ENCODE measurements at regions not wholly inside any gene's neighbourhood (a gene's known extent, or its start where the extent isn't known, plus 50 kb on each side); places are given as distances from the start of the nearest gene placed in this dataset.

DNA sequence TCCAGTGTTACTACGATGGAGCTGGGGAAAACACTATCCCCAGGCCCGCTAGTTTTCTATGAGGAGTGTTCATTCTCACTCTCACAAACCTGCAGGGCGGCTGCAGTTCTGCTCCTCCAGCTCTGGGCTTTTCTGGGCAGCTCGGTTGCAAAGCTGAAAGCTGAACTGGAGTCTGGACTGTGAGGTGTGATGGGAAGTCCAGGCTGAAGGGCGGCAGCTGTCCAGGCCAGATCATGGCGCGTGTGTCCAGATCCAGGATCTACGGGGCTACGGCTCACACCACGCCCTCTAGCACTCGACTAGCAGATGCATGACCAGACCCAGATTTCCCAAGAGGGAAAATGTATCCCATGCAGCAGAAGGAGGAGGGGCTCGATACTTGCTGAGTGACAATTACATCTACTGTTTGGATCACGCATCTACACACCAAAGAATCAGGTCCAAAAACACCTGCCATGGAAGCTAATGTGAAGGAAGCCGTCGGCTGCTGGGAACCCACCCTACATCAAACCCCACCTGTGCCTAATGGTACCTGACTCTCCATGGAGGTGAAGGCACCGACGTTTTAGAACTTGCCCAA is 555.0 kb downstream of the BRD1 start:
- no peak overlapping the region for H3K4me3 ChIP-seq (ENCODE audit: low read length)
- no peaks in the 10 kb centered on the region for H3K9me3 ChIP-seq (ENCODE audit: insufficient read depth, low read depth, low read length)
- peaks cover 36% of the 10 kb centered on the region for H3K27me3 ChIP-seq (ENCODE audit: insufficient read depth, low read length)
- no peak overlapping the region for H3K9ac ChIP-seq (ENCODE audit: low read depth, low read length)
- H3K36me3 ChIP-seq (ENCODE audit: insufficient read depth, low read depth, low read length): no peaks in the 10 kb centered on the region
- peaks cover 19% of the 10 kb centered on the region; the same call in 1 of the 2 replicates for H3K4me1 ChIP-seq (ENCODE audit: insufficient read depth, low read length)
- H3K27ac ChIP-seq (ENCODE audit: low read length): no peak overlapping the region

- Histone ChIP-seq H3K9me3 (ENCODE audit: insufficient read depth, low read depth, low read length) (no peaks in the 10 kb centered on the region), H3K36me3 (ENCODE audit: insufficient read depth, low read depth, low read length) (no peaks in the 10 kb centered on the region), H3K27ac (ENCODE audit: low read length) (no peak overlapping the region), H3K9ac (ENCODE audit: low read depth, low read length) (no peak overlapping the region), H3K4me3 (ENCODE audit: low read length) (no peak overlapping the region), H3K4me1 (ENCODE audit: insufficient read depth, low read length) (peaks cover 20% of the 10 kb centered on the region; the same call in 1 of the 2 replicates), H3K27me3 (ENCODE audit: insufficient read depth, low read length) (peaks cover 36% of the 10 kb centered on the region)
These were observed 555.8 kb downstream of the BRD1 start for GRCh38 chr22:49271831-49272230.

GRCh38 chr22:49271369-49271727 is 556.3 kb downstream of the BRD1 start:
- Histone ChIP-seq H3K9ac (ENCODE audit: low read depth, low read length) (no peak overlapping the region), H3K27me3 (ENCODE audit: insufficient read depth, low read length) (peaks cover 40% of the 10 kb centered on the region)

DNA sequence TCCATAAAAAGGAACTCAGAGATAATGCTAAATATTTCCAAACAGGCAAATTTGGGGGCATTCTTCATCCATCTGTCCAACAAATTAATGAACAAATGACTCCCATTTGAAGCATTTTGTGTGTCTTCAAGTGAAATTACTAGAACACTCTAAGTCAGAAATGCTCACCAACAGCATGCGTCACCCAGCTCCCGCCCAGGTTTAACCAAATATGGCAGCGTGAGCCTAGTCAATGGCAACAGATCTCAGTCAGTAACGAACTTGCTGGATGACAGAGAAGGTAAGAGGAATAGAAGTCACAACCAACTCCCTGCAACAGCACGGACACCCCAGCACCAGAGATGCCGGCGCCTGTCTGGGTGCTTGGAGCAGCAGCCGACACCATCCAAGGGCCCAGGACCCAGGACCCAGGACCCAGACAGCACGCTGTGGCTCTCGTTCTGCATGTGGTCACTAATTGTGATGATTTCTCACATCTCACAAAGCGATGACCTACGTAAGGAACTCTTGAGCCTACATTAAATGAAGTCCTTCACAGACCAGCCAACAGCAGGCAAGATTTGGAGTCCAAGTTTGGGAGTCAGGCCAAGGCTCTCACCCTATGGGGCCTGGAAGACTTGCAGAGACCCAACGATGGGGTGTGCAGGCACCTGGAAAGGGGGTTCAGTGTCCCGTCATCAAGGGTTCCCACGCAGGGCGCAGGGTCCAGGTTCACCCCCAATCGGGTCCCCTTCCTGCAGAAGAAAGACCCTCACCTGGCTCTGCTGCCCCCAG is 556.9 kb downstream of the BRD1 start:
- Histone ChIP-seq H3K9me3 (ENCODE audit: insufficient read depth, low read depth, low read length) (no peaks in the 10 kb centered on the region), H3K4me3 (ENCODE audit: low read length) (no peak overlapping the region), H3K4me1 (ENCODE audit: insufficient read depth, low read length) (peaks cover 20% of the 10 kb centered on the region; the same call in 1 of the 2 replicates), H3K27me3 (ENCODE audit: insufficient read depth, low read length) (peaks cover 40% of the 10 kb centered on the region), H3K36me3 (ENCODE audit: insufficient read depth, low read depth, low read length) (no peaks in the 10 kb centered on the region), H3K9ac (ENCODE audit: low read depth, low read length) (no peak overlapping the region), H3K27ac (ENCODE audit: low read length) (no peak overlapping the region)

More at GRCh38 chr22:49271369-49271727, 556.3 kb downstream of the BRD1 start:
- Histone ChIP-seq H3K4me3 (ENCODE audit: low read length) (no peak overlapping the region), H3K4me1 (ENCODE audit: insufficient read depth, low read length) (peaks cover 20% of the 10 kb centered on the region; the same call in 1 of the 2 replicates), H3K27ac (ENCODE audit: low read length) (no peak overlapping the region), H3K9me3 (ENCODE audit: insufficient read depth, low read depth, low read length) (no peaks in the 10 kb centered on the region), H3K36me3 (ENCODE audit: insufficient read depth, low read depth, low read length) (no peaks in the 10 kb centered on the region)

DNA sequence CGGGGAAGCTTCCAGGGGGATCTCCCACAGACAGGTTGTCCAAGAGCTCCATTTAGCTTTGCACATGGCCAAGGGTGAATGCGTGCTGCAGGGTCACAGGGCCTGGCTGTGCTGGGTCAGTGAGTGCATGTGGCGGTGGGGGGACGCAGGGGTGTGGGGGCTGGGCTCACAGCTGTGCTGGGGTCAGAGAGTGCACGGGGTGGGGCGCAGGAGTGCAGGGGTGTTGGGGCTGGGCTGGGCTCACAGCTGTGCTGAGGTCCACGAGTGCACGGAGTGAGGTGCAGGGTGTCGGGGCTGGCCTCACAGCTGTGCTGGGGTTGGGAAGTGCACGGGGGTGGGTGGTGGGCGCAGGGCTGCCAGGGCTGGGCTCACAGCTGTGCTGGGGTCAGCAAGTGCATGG is 557.7 kb downstream of the BRD1 start:
- peak overlapping the region; percentile 63; the same call in 1 of the 2 replicates for H3K4me3 ChIP-seq (ENCODE audit: low read length)
- H3K36me3 ChIP-seq (ENCODE audit: insufficient read depth, low read depth, low read length): no peaks in the 10 kb centered on the region
- peaks cover 20% of the 10 kb centered on the region; the same call in 1 of the 2 replicates for H3K4me1 ChIP-seq (ENCODE audit: insufficient read depth, low read length)
- no peak overlapping the region for H3K27ac ChIP-seq (ENCODE audit: low read length)
- peaks cover 40% of the 10 kb centered on the region for H3K27me3 ChIP-seq (ENCODE audit: insufficient read depth, low read length)
- peak overlapping the region; percentile 72; the same call in 1 of the 2 replicates for H3K9ac ChIP-seq (ENCODE audit: low read depth, low read length)
- H3K9me3 ChIP-seq (ENCODE audit: insufficient read depth, low read depth, low read length): no peaks in the 10 kb centered on the region

DNA sequence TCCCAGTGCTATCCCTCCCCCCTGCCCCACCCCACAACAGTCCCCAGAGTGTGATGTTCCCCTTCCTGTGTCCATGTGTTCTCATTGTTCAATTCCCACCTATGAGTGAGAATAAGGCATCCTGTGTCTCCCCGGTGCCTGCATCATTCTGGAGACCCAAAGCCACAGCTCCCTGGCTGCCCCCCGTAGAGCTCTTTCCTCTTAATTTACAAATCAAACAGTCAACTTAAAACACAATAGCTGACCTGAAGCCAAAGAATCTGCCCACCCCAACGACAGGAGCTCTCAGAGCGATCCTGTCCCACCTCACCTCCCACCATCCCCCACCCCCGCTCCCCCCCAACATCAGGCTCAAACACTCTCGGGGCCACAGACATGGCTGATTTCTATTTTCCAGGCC is 558.3 kb downstream of the BRD1 start:
- Histone ChIP-seq H3K27ac (ENCODE audit: low read length) (no peak overlapping the region), H3K36me3 (ENCODE audit: insufficient read depth, low read depth, low read length) (no peaks in the 10 kb centered on the region), H3K9ac (ENCODE audit: low read depth, low read length) (no peak overlapping the region; the same call in 1 of the 2 replicates), H3K4me3 (ENCODE audit: low read length) (peak overlapping the region; percentile 63; the same call in 1 of the 2 replicates), H3K27me3 (ENCODE audit: insufficient read depth, low read length) (peaks cover 40% of the 10 kb centered on the region), H3K9me3 (ENCODE audit: insufficient read depth, low read depth, low read length) (no peaks in the 10 kb centered on the region), H3K4me1 (ENCODE audit: insufficient read depth, low read length) (peaks cover 20% of the 10 kb centered on the region; the same call in 1 of the 2 replicates)

DNA sequence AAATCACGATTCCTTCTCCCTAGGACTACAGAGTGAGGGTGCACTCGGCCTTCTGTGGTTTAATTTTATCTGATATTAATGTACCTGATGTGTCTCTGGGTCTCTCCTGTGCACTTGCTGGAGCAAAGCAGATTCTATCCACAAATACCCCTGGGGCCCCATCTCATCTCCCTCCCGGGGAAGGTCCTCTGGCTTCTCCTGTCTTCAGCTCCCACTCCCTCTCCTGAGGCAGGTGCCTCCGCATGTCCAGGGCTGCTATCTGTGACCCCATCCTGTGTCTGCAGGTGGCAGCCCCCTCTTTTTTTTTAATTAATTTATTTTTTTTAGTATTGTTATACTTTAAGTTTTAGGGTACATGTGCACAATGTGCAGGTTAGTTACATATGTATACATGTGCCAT is 558.7 kb downstream of the BRD1 start:
- Histone ChIP-seq H3K4me1 (ENCODE audit: insufficient read depth, low read length) (peaks cover 20% of the 10 kb centered on the region; the same call in 1 of the 2 replicates), H3K9me3 (ENCODE audit: insufficient read depth, low read depth, low read length) (no peaks in the 10 kb centered on the region), H3K27me3 (ENCODE audit: insufficient read depth, low read length) (peaks cover 40% of the 10 kb centered on the region), H3K27ac (ENCODE audit: low read length) (no peak overlapping the region), H3K4me3 (ENCODE audit: low read length) (no peak overlapping the region), H3K9ac (ENCODE audit: low read depth, low read length) (no peak overlapping the region), H3K36me3 (ENCODE audit: insufficient read depth, low read depth, low read length) (no peaks in the 10 kb centered on the region)

GRCh38 chr22:49267996-49268395 is 559.7 kb downstream of the BRD1 start:
- peaks cover 20% of the 10 kb centered on the region; the same call in 1 of the 2 replicates for H3K4me1 ChIP-seq (ENCODE audit: insufficient read depth, low read length)
- no peak overlapping the region for H3K9ac ChIP-seq (ENCODE audit: low read depth, low read length)
- H3K4me3 ChIP-seq (ENCODE audit: low read length): no peak overlapping the region
- no peaks in the 10 kb centered on the region for H3K36me3 ChIP-seq (ENCODE audit: insufficient read depth, low read depth, low read length)
- H3K27me3 ChIP-seq (ENCODE audit: insufficient read depth, low read length): peaks cover 40% of the 10 kb centered on the region
- H3K27ac ChIP-seq (ENCODE audit: low read length): no peak overlapping the region
- no peaks in the 10 kb centered on the region for H3K9me3 ChIP-seq (ENCODE audit: insufficient read depth, low read depth, low read length)

- Histone ChIP-seq H3K36me3 (ENCODE audit: insufficient read depth, low read depth, low read length) (no peaks in the 10 kb centered on the region), H3K4me1 (ENCODE audit: insufficient read depth, low read length) (peaks cover 20% of the 10 kb centered on the region; the same call in 1 of the 2 replicates), H3K9ac (ENCODE audit: low read depth, low read length) (no peak overlapping the region), H3K27ac (ENCODE audit: low read length) (no peak overlapping the region), H3K9me3 (ENCODE audit: insufficient read depth, low read depth, low read length) (no peaks in the 10 kb centered on the region), H3K27me3 (ENCODE audit: insufficient read depth, low read length) (peaks cover 30% of the 10 kb centered on the region), H3K4me3 (ENCODE audit: low read length) (no peak overlapping the region)
These were observed 560.8 kb downstream of the BRD1 start for GRCh38 chr22:49266561-49267519.

DNA sequence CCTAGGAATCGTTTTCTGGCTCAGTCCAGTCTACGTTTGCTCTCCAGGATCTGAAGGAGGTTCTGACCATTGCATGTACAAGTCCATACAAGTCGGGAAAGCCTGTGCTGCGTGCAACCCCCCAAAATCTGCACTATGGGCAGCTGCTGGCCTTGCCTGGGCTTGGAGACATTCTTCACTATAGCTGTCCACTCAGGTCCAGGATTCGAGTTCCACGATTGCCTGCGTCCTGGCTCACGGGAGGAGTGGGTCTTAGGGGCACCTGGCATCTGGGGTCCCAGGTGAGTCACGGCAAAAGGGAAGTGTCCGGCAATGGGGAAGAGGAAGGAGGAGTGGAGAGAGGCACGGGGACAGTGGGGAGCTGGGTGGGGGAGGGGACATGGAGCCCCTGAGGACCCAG is 563.0 kb downstream of the BRD1 start:
- H3K36me3 ChIP-seq (ENCODE audit: insufficient read depth, low read depth, low read length): no peaks in the 10 kb centered on the region
- peaks cover 15% of the 10 kb centered on the region; the same call in 1 of the 2 replicates for H3K4me1 ChIP-seq (ENCODE audit: insufficient read depth, low read length)
- no peaks in the 10 kb centered on the region for H3K9me3 ChIP-seq (ENCODE audit: insufficient read depth, low read depth, low read length)
- no peak overlapping the region for H3K4me3 ChIP-seq (ENCODE audit: low read length)
- peaks cover 13% of the 10 kb centered on the region; the same call in 1 of the 2 replicates for H3K27me3 ChIP-seq (ENCODE audit: insufficient read depth, low read length)
- H3K9ac ChIP-seq (ENCODE audit: low read depth, low read length): no peak overlapping the region
- H3K27ac ChIP-seq (ENCODE audit: low read length): no peak overlapping the region

GRCh38 chr22:49263101-49263500 is 564.6 kb downstream of the BRD1 start:
- Histone ChIP-seq H3K36me3 (ENCODE audit: insufficient read depth, low read depth, low read length) (no peaks in the 10 kb centered on the region), H3K27me3 (ENCODE audit: insufficient read depth, low read length) (peaks cover 5% of the 10 kb centered on the region; the same call in 1 of the 2 replicates), H3K4me3 (ENCODE audit: low read length) (no peak overlapping the region), H3K27ac (ENCODE audit: low read length) (no peak overlapping the region), H3K4me1 (ENCODE audit: insufficient read depth, low read length) (peaks cover 6% of the 10 kb centered on the region; the same call in 1 of the 2 replicates), H3K9ac (ENCODE audit: low read depth, low read length) (no peak overlapping the region), H3K9me3 (ENCODE audit: insufficient read depth, low read depth, low read length) (no peaks in the 10 kb centered on the region)

Data from iPS-20b (cell line).